ENCODE measurements at regions not wholly inside any gene's neighbourhood (a gene's known extent, or its start where the extent isn't known, plus 50 kb on each side); places are given as distances from the start of the nearest gene placed in this dataset.

- 82 to 87% methylated on average over 2 of the region's 2 CpGs for WGBS, 2 donors
- no peaks in the 10 kb centered on the region for H3K4me1 ChIP-seq
- intact Hi-C loops (cut with DNase I; ENCODE audit: low total_unique reads), result no loop called here
- TF ChIP-seq, protein P1, sequence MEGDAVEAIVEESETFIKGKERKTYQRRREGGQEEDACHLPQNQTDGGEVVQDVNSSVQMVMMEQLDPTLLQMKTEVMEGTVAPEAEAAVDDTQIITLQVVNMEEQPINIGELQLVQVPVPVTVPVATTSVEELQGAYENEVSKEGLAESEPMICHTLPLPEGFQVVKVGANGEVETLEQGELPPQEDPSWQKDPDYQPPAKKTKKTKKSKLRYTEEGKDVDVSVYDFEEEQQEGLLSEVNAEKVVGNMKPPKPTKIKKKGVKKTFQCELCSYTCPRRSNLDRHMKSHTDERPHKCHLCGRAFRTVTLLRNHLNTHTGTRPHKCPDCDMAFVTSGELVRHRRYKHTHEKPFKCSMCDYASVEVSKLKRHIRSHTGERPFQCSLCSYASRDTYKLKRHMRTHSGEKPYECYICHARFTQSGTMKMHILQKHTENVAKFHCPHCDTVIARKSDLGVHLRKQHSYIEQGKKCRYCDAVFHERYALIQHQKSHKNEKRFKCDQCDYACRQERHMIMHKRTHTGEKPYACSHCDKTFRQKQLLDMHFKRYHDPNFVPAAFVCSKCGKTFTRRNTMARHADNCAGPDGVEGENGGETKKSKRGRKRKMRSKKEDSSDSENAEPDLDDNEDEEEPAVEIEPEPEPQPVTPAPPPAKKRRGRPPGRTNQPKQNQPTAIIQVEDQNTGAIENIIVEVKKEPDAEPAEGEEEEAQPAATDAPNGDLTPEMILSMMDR (IDR thresholded peaks at IDR 0.05), result no peak
- TF ChIP-seq POLR2A (IDR thresholded peaks at IDR 0.05), result no peak
- H3K27me3 ChIP-seq, result no peaks in the 10 kb centered on the region
- no peak overlapping the region for H3K4me3 ChIP-seq
- no peak overlapping the region for H3K27ac ChIP-seq
- no peaks in the 10 kb centered on the region for H3K9me3 ChIP-seq
- no peak for DNase-seq
- H3K36me3 ChIP-seq (ENCODE audit: low read depth, missing control alignments), result no peaks in the 10 kb centered on the region
Observed at GRCh38 chr11:28596816-28597215, 488.6 kb downstream of the METTL15 start.

GRCh38 chr11:28592141-28592540 lies 484.0 kb downstream of the METTL15 start:
- no peak overlapping the region for H3K27ac ChIP-seq
- H3K4me3 ChIP-seq, result no peak overlapping the region
- no peaks in the 10 kb centered on the region for H3K9me3 ChIP-seq
- DNase-seq, result no peak
- H3K36me3 ChIP-seq (ENCODE audit: low read depth, missing control alignments), result no peaks in the 10 kb centered on the region
- no peaks in the 10 kb centered on the region for H3K4me1 ChIP-seq
- intact Hi-C loops (cut with DNase I; ENCODE audit: low total_unique reads), result no loop called here
- TF ChIP-seq, protein P1 (IDR thresholded peaks at IDR 0.05), result no peak
- no peak for TF ChIP-seq POLR2A (IDR thresholded peaks at IDR 0.05)
- no peaks in the 10 kb centered on the region for H3K27me3 ChIP-seq

DNA sequence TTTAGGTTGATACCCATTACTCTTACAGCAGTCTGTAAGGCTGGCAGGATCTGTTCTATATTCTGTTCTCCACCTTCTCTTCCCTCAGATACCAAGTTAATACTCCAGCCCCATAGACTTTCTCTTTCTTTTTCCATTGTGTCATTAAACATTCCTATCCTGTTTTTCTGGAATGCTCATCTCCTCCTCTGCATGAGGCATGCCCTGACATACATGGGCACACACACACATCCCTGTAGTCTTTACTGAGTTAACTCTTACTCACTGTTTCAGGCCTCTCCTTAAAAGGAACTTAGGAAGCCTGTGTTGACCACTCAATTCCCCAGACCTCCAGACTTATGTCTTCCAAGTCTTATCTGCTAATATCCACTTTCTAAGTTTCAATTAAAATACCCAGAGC lies 476.8 kb downstream of the METTL15 start:
- Histone ChIP-seq H3K27ac (no peak overlapping the region), H3K4me1 (no peaks in the 10 kb centered on the region), H3K4me3 (no peak overlapping the region), H3K27me3 (no peaks in the 10 kb centered on the region), H3K9me3 (no peaks in the 10 kb centered on the region), H3K36me3 (ENCODE audit: low read depth, missing control alignments) (no peaks in the 10 kb centered on the region)
- intact Hi-C loops (cut with DNase I; ENCODE audit: low total_unique reads), result no loop called here
- no peak for TF ChIP-seq POLR2A (IDR thresholded peaks at IDR 0.05)
- TF ChIP-seq, protein P1 (IDR thresholded peaks at IDR 0.05), result no peak
- DNase-seq, result no peak

- Histone ChIP-seq H3K27me3 (no peaks in the 10 kb centered on the region), H3K36me3 (ENCODE audit: low read depth, missing control alignments) (no peaks in the 10 kb centered on the region), H3K4me1 (no peaks in the 10 kb centered on the region), H3K4me3 (no peak overlapping the region), H3K27ac (no peak overlapping the region), H3K9me3 (no peaks in the 10 kb centered on the region)
- DNase-seq, result no peak
- WGBS, 2 donors, result 56 to 58% methylated on average over 2 of the region's 2 CpGs
- TF ChIP-seq, protein P1 (IDR thresholded peaks at IDR 0.05), result no peak
- no peak for TF ChIP-seq POLR2A (IDR thresholded peaks at IDR 0.05)
- intact Hi-C loops (cut with DNase I; ENCODE audit: low total_unique reads), result no loop called here
Observed at GRCh38 chr11:28582506-28582905, 474.3 kb downstream of the METTL15 start.

DNA sequence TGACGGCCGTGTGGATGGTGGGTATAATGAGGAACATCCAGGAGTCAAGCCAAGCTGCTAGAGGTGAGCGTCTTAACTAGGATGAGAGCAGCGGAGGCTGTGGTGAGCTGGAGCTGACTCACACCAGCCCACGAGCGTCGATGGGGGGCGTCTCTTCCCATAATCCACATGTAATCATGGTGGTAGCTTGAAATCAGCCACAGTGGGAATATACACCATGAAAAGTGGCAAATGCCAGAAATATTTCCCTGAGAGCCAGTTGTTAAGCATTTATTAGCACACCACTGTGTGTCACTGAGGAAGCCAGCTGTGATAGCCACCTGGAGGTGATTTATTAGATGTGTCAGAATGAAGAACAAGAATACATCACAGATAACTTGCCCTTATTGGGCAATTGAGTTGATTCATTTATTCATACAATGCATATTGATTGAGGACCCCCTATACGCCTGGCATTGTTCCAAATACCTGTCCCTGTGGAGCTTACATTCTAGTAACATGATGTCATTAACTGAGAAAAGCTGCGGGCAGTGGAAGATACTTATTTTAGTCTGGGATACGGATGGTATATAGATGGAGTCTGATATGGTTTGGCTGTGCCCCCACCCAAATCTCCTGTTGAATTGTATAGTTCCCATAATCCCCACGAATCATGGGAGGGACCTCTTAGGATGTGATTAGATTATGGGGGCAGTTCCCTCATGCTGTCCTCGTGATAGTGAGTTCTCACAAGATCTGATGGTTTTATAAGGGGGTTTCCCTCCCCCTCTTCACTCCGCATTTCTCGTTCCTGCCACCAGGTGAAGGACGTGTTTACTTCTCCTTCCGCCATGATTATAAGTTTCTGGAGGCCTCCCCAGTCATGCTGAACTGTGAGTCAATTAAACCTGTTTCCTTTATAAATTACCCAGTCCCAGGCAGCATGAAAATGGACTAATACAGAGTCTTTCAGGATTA lies 473.4 kb downstream of the METTL15 start:
- H3K9me3 ChIP-seq, result no peaks in the 10 kb centered on the region
- TF ChIP-seq, protein P1 (IDR thresholded peaks at IDR 0.05), result peak in 1 of 3 experiments; percentile 15
- TF ChIP-seq POLR2A (IDR thresholded peaks at IDR 0.05), result no peak
- no peak overlapping the region for H3K27ac ChIP-seq
- H3K4me1 ChIP-seq, result no peaks in the 10 kb centered on the region
- no peaks in the 10 kb centered on the region for H3K36me3 ChIP-seq (ENCODE audit: low read depth, missing control alignments)
- WGBS, 2 donors, result 66 to 74% methylated on average over 17 of the region's 17 CpGs
- intact Hi-C loops (cut with DNase I; ENCODE audit: low total_unique reads), result no loop called here
- DNase-seq, result no peak
- no peak overlapping the region for H3K4me3 ChIP-seq
- H3K27me3 ChIP-seq, result no peaks in the 10 kb centered on the region
